Esophagus squamous epithelium (tissue), 5 donors: ENCODE measurements at regions not wholly inside any gene's neighbourhood (a gene's known extent, or its start where the extent isn't known, plus 50 kb on each side); places are given as distances from the start of the nearest gene placed in this dataset.

Experiments used
- DNase-seq: peaks from one replicate; lab custom pipeline; 2025; lab: John Stamatoyannopoulos, UW
- H3K27ac ChIP-seq, 4 donors: fragments of 200-600 bp; sonication (generic); one replicate each; pipeline ENCODE4 v1.5.1; 2016 to 2019; ENCODE audit warnings: mild to moderate bottlenecking in 1 of 4
- H3K27me3 ChIP-seq, 4 donors: fragments of 200-600 bp; sonication (generic); 1 replicate in 3 of 4; 2 replicates in 1 of 4; pipeline versions ENCODE4 v1.5.1 to v1.6.0; 2017 to 2021; ENCODE audit warnings: antibody characterized with exemption in 1 of 4
- H3K36me3 ChIP-seq, 3 donors: fragments of 200-600 bp; sonication (generic); one replicate each; pipeline ENCODE4 v1.5.1; 2016 to 2019
- H3K4me1 ChIP-seq, 3 donors: fragments of 200-600 bp; sonication (generic); one replicate each; pipeline ENCODE4 v1.5.1; 2017 to 2019
- H3K4me3 ChIP-seq, 4 donors: fragments of 200-600 bp; sonication (generic); 1 replicate in 3 of 4; 2 replicates in 1 of 4; pipeline ENCODE4 v1.5.1; 2016 to 2019; ENCODE audit warnings: mild to moderate bottlenecking in 2 of 4, moderate library complexity in 1 of 4
- H3K9me3 ChIP-seq, 3 donors: fragments of 200-600 bp; sonication (generic); one replicate each; pipeline ENCODE4 v1.5.1; 2016 to 2019
- CTCF ChIP-seq, 6 experiments: fragments of 450-650 bp in 4 of 6; fragments of 200-600 bp in 2 of 6; sonication (generic) in 2 of 6; IDR thresholded peaks; one replicate each; pipeline ENCODE4 v1.5.1; 2016 to 2019; ENCODE audit warnings: antibody characterized with exemption in 6 of 6, mild to moderate bottlenecking in 4 of 6, moderate library complexity in 4 of 6
- POLR2A ChIP-seq, 4 donors: fragments of 450-650 bp; IDR thresholded peaks; one replicate each; pipeline ENCODE4 v1.6.1; 2017; ENCODE audit warnings: antibody characterized with exemption in 4 of 4, mild to moderate bottlenecking in 4 of 4, moderate library complexity in 3 of 4
- WGBS, 2 donors: methylation state at CpG; one replicate each; pipeline ENCODE4 v1.1.5; 2018; 5-methylcytosine and 5-hydroxymethylcytosine counted together
- intact Hi-C: fragments of 100-400 bp; cut with DNase I; formaldehyde crosslinking; loops from one replicate; pipeline ENCODE4 v1.15.0; 2022
- donor health status: DM: yes; HTN: yes; CAD: no.

- no peak for DNase-seq
- intact Hi-C loops, result loop anchor here (10.0 kb wide), 1 partner anchor 91 kb away; no protein-coding TSS in a partner anchor
- TF ChIP-seq CTCF (IDR thresholded peaks at IDR 0.05) (no peak), POLR2A (IDR thresholded peaks at IDR 0.05) (no peak)
- WGBS, 2 donors, result 11 to 18% methylated on average over 6 of the region's 6 CpGs
- Histone ChIP-seq H3K4me3 (no peak overlapping the region), H3K27me3 (no peaks in the 10 kb centered on the region), H3K36me3 (no peaks in the 10 kb centered on the region), H3K27ac (peak overlapping the region; percentile 53 to 83 (median 79)), H3K9me3 (no peaks in the 10 kb centered on the region), H3K4me1 (peaks cover 23 to 68% (median 31%) of the 10 kb centered on the region in 3 donors)
These were observed 65.3 kb upstream of the ARID5B start for GRCh38 chr10:61835946-61836887.

- Histone ChIP-seq H3K4me3 (no peak overlapping the region), H3K27me3 (no peaks in the 10 kb centered on the region), H3K4me1 (peaks cover 23 to 77% (median 31%) of the 10 kb centered on the region in 3 donors), H3K27ac (peak overlapping the region; percentile 71 to 83 (median 79)), H3K36me3 (no peaks in the 10 kb centered on the region), H3K9me3 (no peaks in the 10 kb centered on the region)
- no peak for DNase-seq
- TF ChIP-seq POLR2A (IDR thresholded peaks at IDR 0.05), result no peak
- no peak for TF ChIP-seq CTCF (IDR thresholded peaks at IDR 0.05)
- WGBS, 2 donors, result 19 to 20% methylated on average over 4 of the region's 4 CpGs
- intact Hi-C loops, result loop anchor here (10.0 kb wide), 1 partner anchor 92 kb away; no protein-coding TSS in a partner anchor
These were observed 64.4 kb upstream of the ARID5B start for GRCh38 chr10:61836888-61837754.

- intact Hi-C loops, result loop anchor here (10.0 kb wide), 1 partner anchor 93 kb away; no protein-coding TSS in a partner anchor
- Histone ChIP-seq H3K4me3 (no peak overlapping the region), H3K27me3 (no peaks in the 10 kb centered on the region), H3K4me1 (peaks cover 23 to 75% (median 31%) of the 10 kb centered on the region in 3 donors), H3K27ac (peak overlapping the region; percentile 29 to 83 (median 76)), H3K9me3 (no peaks in the 10 kb centered on the region), H3K36me3 (no peaks in the 10 kb centered on the region)
- no peak for DNase-seq
- 35 to 41% methylated on average over 5 to 6 of the region's 6 CpGs for WGBS, 2 donors
- no peak for TF ChIP-seq CTCF (IDR thresholded peaks at IDR 0.05)
- no peak for TF ChIP-seq POLR2A (IDR thresholded peaks at IDR 0.05)
These were observed 63.7 kb upstream of the ARID5B start for GRCh38 chr10:61837755-61838171.

- H3K4me1 ChIP-seq, result peaks cover 17 to 53% (median 26%) of the 10 kb centered on the region in 3 donors
- no peaks in the 10 kb centered on the region for H3K36me3 ChIP-seq
- intact Hi-C loops, result loop anchor here (10.0 kb wide), 1 partner anchor 95 kb away; no protein-coding TSS in a partner anchor
- 77 to 83% methylated on average over 3 of the region's 3 CpGs for WGBS, 2 donors
- no peaks in the 10 kb centered on the region for H3K27me3 ChIP-seq
- H3K4me3 ChIP-seq, result no peak overlapping the region
- H3K9me3 ChIP-seq, result no peaks in the 10 kb centered on the region
- TF ChIP-seq POLR2A (IDR thresholded peaks at IDR 0.05), result no peak
- no peak for TF ChIP-seq CTCF (IDR thresholded peaks at IDR 0.05)
- H3K27ac ChIP-seq, result no peak overlapping the region
- DNase-seq, result no peak
These were observed 61.6 kb upstream of the ARID5B start for GRCh38 chr10:61839916-61840315.
